ENCODE measurements at regions not wholly inside any gene's neighbourhood (a gene's known extent, or its start where the extent isn't known, plus 50 kb on each side); places are given as distances from the start of the nearest gene placed in this dataset.

- DNase-seq = no peak
These were observed 136.5 kb upstream of the CDH20 start for GRCh38 chr18:61196750-61197149.

DNA sequence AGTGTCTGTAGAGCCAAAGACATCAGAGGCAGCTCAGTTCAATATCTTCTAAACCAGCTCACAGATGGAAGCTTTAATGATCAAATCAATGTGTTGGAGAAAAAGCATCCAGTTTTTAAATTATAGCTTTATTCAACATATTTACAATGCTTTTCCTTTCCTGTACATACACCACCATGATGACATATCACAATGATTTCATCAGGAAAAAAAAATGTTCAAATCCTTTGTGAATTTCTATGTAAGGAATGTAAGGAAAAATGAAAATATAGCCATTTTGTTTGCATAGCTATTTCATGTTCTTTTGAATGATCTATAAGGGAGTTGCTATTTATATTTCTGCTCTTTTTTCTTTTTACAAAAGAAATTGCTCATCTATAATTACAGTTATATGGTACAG, 134.7 kb upstream of the CDH20 start:
- DNase-seq = no peak

- DNase-seq = no peak
These were observed 133.9 kb upstream of the CDH20 start for GRCh38 chr18:61199171-61199848.

DNA sequence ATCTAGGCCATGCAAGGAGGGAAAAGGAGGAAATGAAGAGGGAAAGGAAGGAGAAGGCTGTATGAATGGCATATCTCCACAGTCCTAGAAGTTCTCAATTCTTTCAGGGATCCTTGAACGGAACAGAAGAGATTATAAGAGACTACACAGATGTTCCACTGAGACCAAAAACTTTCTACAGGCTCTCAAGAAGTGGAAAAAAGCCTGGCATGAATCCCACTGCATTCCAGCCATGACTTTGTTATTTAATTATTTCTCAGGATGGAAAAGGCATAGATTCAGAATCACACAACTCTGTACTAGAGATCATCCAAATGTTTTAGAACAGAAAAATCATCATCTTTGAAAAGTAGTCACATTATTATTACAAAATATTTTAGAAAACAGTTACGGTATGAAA, 131.7 kb upstream of the CDH20 start:
- no peak for DNase-seq

- no peak for DNase-seq
These were observed 130.1 kb upstream of the CDH20 start for GRCh38 chr18:61203151-61203550.

GRCh38 chr18:61209801-61210200, 123.4 kb upstream of the CDH20 start:
- no peak for DNase-seq

- DNase-seq = no peak
These were observed 117.2 kb upstream of the CDH20 start for GRCh38 chr18:61216051-61216450.

DNA sequence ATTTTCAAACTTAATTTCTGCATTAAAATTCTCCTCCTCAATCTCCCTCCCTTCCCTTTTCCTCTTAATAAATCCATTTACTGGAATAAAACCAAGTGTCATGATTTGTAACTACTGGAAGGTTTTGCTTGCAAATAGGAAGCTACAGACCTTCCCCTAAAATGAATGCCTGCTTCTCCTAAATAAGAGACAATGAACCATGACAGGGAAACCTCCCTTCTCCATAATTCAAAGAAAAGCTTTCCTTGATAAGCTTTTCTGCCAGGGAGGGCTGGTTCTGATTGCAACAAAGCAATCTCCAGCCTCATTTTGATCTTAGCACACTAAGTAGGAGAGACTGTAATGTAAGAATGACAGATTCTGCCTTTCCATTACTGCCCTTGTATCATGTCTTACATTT, 111.0 kb upstream of the CDH20 start:
- no peak for DNase-seq

DNA sequence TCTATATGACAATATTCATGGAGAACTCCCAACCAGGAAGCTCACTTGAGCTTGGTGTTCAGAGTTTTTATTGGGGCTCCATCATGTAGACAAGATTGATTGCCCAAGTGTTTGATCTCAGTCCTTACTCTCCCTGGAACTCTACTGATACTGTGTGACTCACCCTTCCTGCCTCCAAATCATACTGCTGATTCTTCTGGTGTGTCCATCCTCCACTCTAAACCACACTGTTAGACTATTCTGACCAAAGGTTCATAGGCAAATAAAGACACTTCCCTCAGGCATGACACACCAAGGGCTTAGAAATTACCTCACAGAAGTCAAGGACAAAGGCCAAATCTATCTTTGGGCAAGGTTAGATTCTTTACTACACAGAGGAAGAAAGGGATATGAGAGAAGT, 107.9 kb upstream of the CDH20 start:
- DNase-seq = no peak

DNA sequence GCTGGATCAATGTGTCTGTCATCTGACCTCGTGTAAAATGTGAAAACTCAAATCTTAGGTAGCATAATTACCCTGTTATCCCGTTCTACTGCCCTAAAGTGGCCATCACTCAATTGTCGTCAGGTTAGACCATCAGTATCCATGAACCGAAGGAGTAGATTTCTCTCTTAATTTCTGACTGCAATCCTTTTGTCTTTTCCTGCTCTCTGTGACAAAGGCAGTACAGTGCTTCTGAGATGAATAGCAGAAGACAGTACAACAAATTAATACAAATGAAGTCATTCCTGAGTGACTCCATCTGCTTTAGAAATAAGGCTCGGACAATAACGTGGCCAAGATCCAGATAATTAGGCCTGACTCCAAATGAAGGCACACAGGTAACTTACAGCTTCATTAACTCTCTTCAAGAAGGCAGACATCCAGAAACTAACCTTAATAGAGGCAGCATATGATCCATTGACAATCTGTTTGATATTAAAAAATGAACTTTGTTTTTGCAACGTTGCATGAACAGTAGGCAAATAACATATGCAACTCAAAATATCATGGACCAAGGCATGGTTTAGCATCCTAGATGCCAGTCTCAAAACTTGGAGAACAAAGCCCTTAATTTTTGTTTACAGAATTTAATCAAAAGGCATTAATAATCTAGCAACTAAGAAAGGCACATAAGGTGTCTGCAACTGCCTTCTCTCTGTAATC, 96.7 kb upstream of the CDH20 start:
- DNase-seq = no peak

GRCh38 chr18:61237529-61237928, 95.7 kb upstream of the CDH20 start:
- DNase-seq = no peak

GRCh38 chr18:61239051-61239450, 94.2 kb upstream of the CDH20 start:
- DNase-seq = no peak

DNA sequence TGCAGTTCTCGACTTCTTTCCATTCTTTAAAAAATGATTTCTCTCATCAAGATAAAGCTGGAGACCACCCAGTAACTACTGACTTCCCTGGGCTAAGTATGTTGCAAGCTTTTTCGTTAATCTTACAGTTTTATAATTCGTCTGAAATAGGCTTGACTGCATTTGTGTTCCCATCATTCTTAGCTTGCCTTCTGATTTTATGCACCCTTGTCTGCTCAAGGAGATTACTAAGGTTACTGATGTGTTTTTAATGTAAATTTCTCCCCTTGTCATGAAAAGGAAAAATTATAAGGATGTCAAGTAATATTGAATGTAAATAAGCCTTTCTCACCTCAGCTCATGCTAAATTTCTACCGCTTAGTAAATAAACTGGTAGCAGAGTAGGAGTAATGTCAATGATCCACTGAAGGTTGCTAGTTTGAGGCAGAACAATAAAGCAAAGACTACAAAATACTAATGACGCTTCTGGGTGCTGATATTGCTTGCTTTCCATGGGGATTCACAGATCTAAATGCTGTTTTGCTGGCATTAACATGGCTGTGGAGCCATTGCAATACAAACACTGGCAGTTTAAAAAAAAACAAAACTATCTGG, 91.9 kb upstream of the CDH20 start:
- DNase-seq = no peak

- DNase-seq = no peak
These were observed 88.6 kb upstream of the CDH20 start for GRCh38 chr18:61244632-61245031.

DNA sequence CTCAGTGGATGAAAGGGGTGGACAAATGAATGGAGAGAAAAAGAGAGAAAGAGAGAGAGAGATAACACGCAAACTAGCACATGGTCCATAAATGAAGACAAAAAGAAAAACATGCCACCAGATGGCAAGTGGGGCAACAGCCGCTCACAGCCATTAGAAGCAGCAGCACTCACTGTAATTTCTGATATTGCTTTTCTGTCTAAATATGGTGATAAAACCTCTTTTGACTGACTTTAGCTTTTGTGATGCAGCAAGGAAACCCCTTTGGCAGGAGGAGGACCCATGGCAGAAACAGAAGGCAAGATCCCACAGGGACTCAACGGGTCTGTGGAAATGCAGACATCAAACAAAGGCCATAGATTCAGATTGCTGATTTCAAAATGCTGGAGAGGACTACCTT, 88.0 kb upstream of the CDH20 start:
- DNase-seq = no peak

DNA sequence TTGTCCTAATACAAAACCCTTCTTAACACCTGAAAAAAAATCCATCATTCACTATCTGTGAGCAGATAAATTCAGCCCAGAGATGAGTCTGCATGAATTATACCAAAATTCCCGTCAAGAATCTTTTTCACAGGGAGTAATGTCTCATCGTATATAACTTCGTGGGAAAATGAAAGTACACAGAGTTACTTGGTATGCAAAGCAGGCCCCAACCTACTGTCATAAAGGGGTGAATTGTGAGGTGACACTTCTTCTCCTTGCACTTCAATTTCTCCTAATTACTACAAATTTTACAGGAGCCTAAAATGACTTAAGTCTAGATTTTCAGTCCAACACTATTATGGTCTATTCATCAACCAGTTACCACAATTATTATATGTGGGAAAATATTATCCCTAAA, 84.6 kb upstream of the CDH20 start:
- DNase-seq = no peak

DNA sequence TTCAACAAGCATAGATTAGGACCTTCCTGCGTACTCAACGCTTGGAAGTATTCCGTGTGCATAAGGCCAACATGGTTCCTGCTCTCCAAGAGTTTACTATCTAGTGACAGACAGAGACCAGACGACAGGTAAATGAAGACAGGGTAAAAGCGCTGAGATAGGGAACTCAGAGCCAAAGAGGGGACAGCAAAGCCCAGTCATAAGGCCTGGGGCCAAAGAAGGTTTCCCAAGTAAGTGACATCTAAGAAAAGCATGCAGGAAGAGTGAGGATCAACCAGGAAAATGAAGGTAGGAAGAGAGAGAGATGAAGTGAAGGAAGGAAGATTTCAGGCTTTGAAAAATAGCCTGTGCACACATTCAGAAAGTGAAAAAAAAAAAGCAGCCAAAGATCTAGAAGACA, 76.9 kb upstream of the CDH20 start:
- DNase-seq = no peak

DNA sequence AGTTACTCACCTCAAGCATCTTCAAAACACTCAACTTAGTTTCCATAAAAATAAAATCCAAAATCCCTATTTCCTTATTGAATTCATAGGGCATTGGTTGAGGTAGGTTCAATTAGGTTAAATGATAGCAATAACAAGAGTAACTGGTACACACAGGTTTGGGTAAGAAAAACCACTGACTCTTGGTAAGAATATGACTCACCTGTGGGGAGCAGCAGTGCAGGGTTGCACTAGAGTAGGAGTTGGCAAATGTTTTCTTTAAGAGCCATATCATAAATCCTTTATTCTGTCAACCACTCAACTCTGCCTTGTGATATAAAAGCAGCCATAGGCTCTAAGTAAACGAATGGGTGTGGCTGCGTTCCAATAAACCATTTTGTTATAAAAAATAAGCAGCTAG, 71.4 kb upstream of the CDH20 start:
- no peak for DNase-seq

GRCh38 chr18:61272793-61273192, 60.4 kb upstream of the CDH20 start:
- no peak for DNase-seq

GRCh38 chr18:61273533-61273932, 59.7 kb upstream of the CDH20 start:
- no peak for DNase-seq

- DNase-seq = no peak
These were observed 58.7 kb upstream of the CDH20 start for GRCh38 chr18:61274416-61274960.

GRCh38 chr18:61277808-61278207, 55.4 kb upstream of the CDH20 start:
- no peak for DNase-seq

- DNase-seq = no peak
These were observed 51.8 kb upstream of the CDH20 start for GRCh38 chr18:61281431-61281830.

- DNase-seq = no peak
These were observed 50.3 kb upstream of the CDH20 start for GRCh38 chr18:61282926-61283325.
